ENCODE measurements at regions not wholly inside any gene's neighbourhood (a gene's known extent, or its start where the extent isn't known, plus 50 kb on each side); places are given as distances from the start of the nearest gene placed in this dataset.

- 84% methylated on average over 1 of the region's 1 CpG for WGBS
- Histone ChIP-seq H3K4me3 (no peak overlapping the region), H3K36me3 (no peaks in the 10 kb centered on the region), H3K27ac (no peak overlapping the region), H3K27me3 (no peaks in the 10 kb centered on the region), H3K4me1 (no peaks in the 10 kb centered on the region), H3K9me3 (no peaks in the 10 kb centered on the region)
- DNase-seq (ENCODE audit: low spot score in 2 of 2): no peak
- TF ChIP-seq POLR2A (IDR thresholded peaks at IDR 0.05) (no peak), EP300 (IDR thresholded peaks at IDR 0.05) (no peak)
These were observed 846.5 kb upstream of the ADAMTS5 start for GRCh38 chr21:27813344-27813743.

GRCh38 chr21:27812279-27812678, 845.4 kb upstream of the ADAMTS5 start:
- DNase-seq (ENCODE audit: low spot score in 2 of 2): no peak
- Histone ChIP-seq H3K36me3 (no peaks in the 10 kb centered on the region), H3K27me3 (no peaks in the 10 kb centered on the region), H3K4me3 (no peak overlapping the region), H3K4me1 (no peaks in the 10 kb centered on the region), H3K9me3 (no peaks in the 10 kb centered on the region), H3K27ac (no peak overlapping the region)
- TF ChIP-seq CTCF (IDR thresholded peaks at IDR 0.05) (no peak), POLR2AphosphoS5 (IDR thresholded peaks at IDR 0.05) (no peak), POLR2A (IDR thresholded peaks at IDR 0.05) (no peak), EP300 (IDR thresholded peaks at IDR 0.05) (no peak)
- WGBS: 83% methylated on average over 4 of the region's 4 CpGs

- TF ChIP-seq POLR2A (IDR thresholded peaks at IDR 0.05) (no peak), EP300 (IDR thresholded peaks at IDR 0.05) (no peak), CTCF (IDR thresholded peaks at IDR 0.05) (no peak), POLR2AphosphoS5 (IDR thresholded peaks at IDR 0.05) (no peak)
- Histone ChIP-seq H3K36me3 (no peaks in the 10 kb centered on the region), H3K4me3 (no peak overlapping the region), H3K27ac (no peak overlapping the region), H3K4me1 (no peaks in the 10 kb centered on the region), H3K9me3 (no peaks in the 10 kb centered on the region), H3K27me3 (no peaks in the 10 kb centered on the region)
- DNase-seq (ENCODE audit: low spot score in 2 of 2): no peak
These were observed 842.0 kb upstream of the ADAMTS5 start for GRCh38 chr21:27808923-27809322.

DNA sequence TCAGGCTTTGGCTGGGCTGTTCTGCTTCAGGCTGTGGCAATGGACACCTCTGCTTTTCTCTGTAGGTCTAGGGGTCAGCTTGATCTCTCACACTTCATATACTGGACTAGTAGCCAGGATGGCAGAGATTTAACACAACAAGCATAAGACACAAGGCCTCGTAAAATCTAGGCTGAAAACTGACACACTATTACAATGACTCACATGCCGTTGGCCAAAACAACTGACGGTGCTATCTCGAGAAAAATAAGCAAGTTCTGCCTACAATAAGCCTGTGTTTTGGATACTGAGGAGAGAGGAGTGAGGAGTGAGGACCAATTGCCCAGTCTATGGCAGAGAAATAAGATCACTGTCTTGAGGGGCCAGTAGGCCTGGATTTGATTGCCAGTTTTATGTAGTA, 840.7 kb upstream of the ADAMTS5 start:
- DNase-seq (ENCODE audit: low spot score in 2 of 2): no peak
- WGBS: 85% methylated on average over 4 of the region's 4 CpGs
- TF ChIP-seq EP300 (IDR thresholded peaks at IDR 0.05) (no peak), POLR2AphosphoS5 (IDR thresholded peaks at IDR 0.05) (no peak), POLR2A (IDR thresholded peaks at IDR 0.05) (no peak), CTCF (IDR thresholded peaks at IDR 0.05) (no peak)
- H3K36me3 ChIP-seq: no peaks in the 10 kb centered on the region
- no peak overlapping the region for H3K27ac ChIP-seq
- H3K9me3 ChIP-seq: no peaks in the 10 kb centered on the region
- H3K4me3 ChIP-seq: no peak overlapping the region
- no peaks in the 10 kb centered on the region for H3K4me1 ChIP-seq
- H3K27me3 ChIP-seq: no peaks in the 10 kb centered on the region

GRCh38 chr21:27806281-27806680, 839.4 kb upstream of the ADAMTS5 start:
- Histone ChIP-seq H3K27ac (no peak overlapping the region), H3K4me1 (no peaks in the 10 kb centered on the region), H3K27me3 (no peaks in the 10 kb centered on the region), H3K4me3 (no peak overlapping the region), H3K9me3 (no peaks in the 10 kb centered on the region), H3K36me3 (no peaks in the 10 kb centered on the region)
- no peak for DNase-seq (ENCODE audit: low spot score in 2 of 2)
- TF ChIP-seq EP300 (IDR thresholded peaks at IDR 0.05) (no peak), CTCF (IDR thresholded peaks at IDR 0.05) (no peak), POLR2A (IDR thresholded peaks at IDR 0.05) (no peak), POLR2AphosphoS5 (IDR thresholded peaks at IDR 0.05) (no peak)
- WGBS: 76% methylated on average over 5 of the region's 5 CpGs

GRCh38 chr21:27805696-27806095, 838.8 kb upstream of the ADAMTS5 start:
- TF ChIP-seq CTCF (IDR thresholded peaks at IDR 0.05): no peak
- Histone ChIP-seq H3K36me3 (no peaks in the 10 kb centered on the region), H3K4me1 (no peaks in the 10 kb centered on the region), H3K27me3 (no peaks in the 10 kb centered on the region), H3K4me3 (no peak overlapping the region), H3K9me3 (no peaks in the 10 kb centered on the region), H3K27ac (no peak overlapping the region)
- DNase-seq (ENCODE audit: low spot score in 2 of 2): no peak

All from suprapubic skin (tissue), 4 donors.